GM19238 (cell line): ENCODE measurements at regions not wholly inside any gene's neighbourhood (a gene's known extent, or its start where the extent isn't known, plus 50 kb on each side); places are given as distances from the start of the nearest gene placed in this dataset.
A peak's percentile ranks its signal among the peaks of the same experiment; 100 is the strongest.
"Not testable (repeated sequence)": the region's sequence is repeated elsewhere in the genome, so short reads cannot be mapped to it uniquely, and the experiment has no call there.

Source experiments
- DNase-seq: peaks from one replicate; pipeline ENCODE4 v3.0.0; 2011; ENCODE audit warnings: low spot score; ENCODE audit not compliant: insufficient read length

DNA sequence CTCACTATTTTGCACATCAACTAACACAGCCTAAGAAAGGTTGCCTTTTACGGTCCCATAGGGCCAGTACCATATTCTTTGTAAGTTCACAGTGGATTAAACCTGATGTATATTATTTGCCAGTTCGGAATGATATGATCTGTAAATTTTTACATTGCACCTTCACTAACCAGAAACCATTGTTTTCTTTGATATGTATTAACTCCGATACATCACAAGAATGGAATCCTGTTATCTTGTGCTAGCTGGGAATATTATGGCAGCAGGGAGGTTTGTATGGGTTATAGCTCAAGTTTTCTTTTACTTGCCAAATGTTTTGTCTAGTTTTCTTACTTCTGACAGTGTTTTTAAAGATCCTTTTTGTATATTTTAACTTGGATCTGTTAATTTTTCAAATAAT, 51.4 kb upstream of the S1PR1 start:
- DNase-seq, result no peak

DNA sequence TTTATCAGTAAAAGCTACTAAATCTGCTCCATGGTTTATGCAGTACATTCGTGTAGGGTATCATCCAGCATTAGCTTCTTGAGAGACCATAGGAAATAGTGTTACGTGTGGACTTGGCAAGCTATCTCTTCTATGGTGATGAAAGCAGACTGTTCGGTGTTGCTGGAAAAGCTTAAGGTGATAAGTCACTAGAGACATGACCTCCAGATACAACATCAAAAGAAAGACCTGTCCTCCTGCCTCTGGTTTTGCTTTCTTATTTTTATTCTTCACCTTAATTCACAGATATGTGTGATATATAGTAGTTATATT, 53.5 kb upstream of the S1PR1 start:
- no peak for DNase-seq

DNA sequence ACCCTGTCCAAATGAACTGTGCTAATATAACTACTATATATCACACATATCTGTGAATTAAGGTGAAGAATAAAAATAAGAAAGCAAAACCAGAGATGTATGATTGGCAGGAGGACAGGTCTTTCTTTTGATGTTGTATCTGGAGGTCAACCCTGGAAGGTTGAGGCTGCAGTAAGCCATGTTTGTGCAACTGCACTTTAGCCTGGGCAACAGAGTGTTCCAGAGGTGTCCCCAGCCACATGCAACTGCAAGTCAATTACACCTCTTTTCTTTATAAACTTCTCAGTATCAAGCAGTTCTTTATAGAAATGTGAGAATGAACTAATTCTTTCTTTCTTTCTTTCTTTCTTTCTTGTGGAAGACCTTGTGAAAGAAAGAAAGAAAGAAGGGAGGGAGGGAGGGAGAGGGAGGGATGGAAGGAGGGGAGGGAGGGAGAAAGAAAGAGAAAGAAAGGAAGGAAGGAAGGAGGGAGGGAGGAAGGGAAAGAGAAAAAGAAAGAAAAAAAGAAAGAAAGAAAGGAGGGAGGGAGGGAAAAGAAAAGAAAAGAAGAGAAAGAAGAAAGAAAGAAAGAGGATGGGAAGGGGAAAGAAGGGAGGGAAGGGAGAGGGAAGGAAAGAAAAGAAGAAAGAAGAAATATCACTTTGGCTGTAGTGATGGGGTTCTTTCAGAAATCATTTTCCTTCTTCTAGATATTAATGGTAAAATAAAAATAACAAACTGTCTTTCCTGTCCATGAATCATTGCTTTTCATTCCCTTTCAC, 54.0 kb upstream of the S1PR1 start:
- no peak for DNase-seq

DNA sequence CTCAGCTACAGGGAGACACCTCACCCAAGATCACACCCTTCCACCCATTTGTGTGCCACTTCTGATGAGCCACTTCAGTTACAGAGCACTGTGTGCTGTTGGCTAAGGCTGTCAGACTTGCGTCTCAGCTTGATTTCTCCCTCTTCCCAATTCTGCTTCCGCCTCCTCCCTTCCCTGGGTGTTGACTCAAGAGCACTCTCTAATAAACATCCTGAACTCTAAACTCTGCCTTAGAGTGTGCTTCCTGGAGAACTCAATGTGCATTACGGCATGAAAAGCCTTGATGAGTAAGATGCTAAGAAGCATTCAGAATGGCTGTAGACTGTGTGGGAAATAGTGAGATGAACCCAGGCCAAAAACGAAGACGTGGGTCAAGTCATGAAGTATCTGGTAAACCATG, 54.9 kb upstream of the S1PR1 start:
- no peak for DNase-seq

DNA sequence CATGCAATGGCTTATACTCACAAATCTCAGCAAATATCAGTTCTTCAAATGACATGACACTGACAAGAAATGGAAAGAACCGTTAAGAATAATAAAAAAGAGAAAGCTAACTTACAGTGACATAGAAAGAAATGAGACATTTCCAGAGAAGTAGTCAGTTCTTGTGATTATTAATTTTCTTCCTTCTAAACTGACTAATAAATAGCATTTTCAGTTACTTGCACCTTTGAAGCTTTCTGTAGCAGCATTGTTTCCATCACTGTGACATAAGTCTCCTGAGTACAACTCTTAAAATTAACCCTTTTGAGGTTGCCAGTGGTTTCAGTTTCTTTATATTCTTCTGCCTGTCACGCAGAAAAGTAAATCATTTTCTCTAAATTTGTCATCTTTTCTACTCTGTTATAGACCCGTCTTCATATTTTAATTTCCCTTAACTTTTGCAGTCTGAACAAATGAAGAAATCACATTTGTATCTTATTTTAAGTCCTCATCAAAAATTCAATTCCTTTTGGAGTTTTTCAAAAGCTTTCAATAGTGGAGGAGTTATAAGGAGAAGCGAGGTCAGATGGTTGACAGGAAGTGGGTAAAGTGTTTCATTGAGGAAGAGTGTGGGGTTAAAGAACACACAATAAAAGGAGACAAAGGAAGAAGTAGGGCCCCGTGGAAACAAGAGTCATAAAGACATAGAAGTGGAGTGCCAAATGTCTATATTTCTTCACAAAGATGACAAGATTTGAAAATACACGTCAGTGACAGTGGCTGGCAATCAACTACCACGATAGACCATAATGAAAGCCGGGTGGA, 57.9 kb upstream of the S1PR1 start:
- peak; percentile 28 for DNase-seq

DNA sequence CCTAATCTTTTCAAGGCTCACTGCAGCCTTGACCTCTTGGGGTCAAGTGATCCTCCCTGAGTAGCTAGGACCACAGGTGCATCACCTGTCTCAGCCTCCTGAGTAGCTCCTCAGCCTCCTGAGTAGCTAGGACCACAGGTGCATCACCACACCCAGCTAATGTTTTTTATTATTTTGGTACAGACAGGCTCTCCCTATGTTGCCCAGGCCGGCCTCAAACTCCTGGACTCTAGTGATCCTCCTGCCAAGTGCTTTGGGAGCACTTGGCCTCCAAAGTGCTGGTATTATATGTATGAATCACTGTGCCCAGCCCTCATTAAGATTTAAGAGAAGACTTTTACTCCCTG, 58.5 kb upstream of the S1PR1 start:
- DNase-seq, result no peak

DNA sequence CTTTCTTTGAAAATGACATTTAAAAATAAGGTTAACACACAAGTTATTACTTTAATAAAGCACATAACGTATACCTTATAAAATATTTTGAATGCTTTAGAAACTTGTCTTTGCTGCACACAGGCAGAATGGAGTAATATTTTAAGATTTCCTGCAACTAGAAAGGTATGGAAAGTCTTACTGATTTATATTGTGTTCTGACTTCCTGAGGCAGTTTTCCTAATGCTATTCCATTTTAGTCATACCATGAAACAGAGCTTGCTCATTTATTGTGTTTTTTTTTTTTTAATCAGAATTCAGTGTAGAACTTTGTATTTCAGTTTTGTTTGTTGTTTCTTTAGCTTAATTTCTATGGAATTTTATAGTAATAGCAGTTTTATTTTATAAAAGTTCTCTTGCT, 60.9 kb upstream of the S1PR1 start:
- DNase-seq, result no peak

DNA sequence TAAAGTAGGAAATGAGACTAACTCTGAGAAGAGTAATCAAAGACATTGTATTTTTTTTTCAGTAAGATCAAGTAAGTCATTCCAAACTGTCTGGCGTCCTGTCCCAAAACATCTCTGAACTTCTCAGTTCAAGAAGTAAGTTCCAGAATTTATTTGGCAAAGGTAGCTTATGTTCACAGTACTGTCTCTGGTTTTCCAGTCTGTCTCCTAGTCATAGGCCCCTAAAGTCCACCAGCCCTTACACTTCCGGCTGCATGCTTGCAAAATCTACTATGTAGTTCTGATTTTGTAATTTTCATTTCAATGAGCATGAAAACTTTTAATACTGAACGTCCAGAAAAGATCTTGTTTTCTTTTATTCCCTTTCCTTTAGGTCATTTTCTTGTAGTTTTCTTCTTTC, 61.4 kb upstream of the S1PR1 start:
- no peak for DNase-seq

DNA sequence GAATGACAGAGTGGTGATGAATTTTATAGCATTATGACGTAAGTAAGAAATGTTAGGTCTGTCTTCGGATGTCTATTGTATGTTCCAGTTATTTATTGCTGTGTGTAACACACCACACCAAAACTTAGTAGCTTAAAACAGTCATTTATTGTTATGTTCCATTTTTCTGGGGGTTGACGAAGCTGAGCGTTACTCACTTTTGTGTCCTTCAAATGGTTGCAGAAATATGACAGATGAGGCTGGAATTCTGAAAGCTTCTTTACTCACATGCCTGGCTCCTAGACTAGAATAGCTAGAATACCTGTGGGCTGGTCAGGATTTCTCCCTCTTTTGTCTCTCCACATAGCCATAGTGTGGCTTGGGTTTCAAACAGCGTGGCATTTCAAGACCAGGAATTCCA, 62.1 kb upstream of the S1PR1 start:
- DNase-seq, result no peak

DNA sequence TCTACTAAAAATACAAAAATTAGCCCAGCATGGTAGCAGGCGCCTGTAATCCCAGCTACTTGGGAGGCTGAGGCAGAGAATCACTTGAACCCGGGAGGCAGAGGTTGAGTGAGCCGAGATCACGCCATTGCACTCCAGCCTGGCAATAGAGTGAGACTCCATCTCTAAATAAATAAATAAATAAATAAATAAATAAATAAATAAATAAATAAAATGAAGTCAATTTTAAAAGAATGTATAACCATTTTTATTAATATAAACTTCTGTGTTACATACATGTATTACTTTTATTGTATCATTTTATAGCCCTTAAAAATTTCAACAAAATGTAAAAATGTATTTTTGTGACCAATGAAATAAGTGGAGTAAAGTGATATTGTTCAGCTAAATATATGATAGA, 62.5 kb upstream of the S1PR1 start:
- DNase-seq, result not testable (repeated sequence)

DNA sequence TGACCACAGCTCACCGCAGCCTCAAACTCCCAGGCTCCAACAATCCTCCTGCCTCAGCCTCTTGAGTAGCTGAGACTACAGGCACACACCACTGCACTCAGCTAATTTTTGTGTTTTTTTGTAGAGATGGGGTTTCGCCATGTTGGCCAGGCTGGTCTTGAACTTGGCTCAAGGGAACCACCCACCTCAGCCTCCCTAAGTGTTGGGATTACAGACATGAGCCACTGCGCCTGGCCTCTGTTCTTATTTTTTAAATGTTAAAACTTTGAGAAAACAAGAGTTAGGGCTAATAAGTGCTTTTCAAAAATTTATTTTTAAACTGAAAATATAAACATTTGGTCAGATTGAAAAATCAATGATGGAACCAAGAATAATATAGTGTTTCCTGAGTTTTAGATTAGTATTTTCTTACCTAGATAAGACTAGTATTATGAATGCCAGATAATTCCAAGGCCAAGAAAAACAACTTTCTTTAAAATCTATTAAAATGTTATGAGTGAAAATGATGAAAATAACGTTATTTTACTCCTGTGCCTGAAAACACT, 66.2 kb upstream of the S1PR1 start:
- DNase-seq, result no peak

DNA sequence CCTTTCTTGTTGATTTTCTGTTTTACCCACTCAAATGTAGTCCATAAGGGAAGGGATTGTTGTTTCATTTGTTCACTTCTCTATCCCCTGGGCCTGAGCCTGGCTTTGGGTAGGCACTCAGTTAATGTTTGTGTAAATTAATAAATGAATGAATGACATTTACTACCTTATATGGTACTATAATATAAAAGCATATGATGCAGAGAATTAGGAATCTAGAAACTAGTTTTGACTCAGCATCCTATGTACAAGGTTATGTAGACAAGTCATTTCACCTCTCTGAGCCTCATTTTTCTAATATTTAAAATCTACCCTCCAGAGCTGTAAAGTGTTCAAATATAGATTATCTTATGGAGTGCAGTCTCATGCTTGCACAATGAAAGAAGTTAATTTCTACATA, 68.9 kb upstream of the S1PR1 start:
- no peak for DNase-seq

DNA sequence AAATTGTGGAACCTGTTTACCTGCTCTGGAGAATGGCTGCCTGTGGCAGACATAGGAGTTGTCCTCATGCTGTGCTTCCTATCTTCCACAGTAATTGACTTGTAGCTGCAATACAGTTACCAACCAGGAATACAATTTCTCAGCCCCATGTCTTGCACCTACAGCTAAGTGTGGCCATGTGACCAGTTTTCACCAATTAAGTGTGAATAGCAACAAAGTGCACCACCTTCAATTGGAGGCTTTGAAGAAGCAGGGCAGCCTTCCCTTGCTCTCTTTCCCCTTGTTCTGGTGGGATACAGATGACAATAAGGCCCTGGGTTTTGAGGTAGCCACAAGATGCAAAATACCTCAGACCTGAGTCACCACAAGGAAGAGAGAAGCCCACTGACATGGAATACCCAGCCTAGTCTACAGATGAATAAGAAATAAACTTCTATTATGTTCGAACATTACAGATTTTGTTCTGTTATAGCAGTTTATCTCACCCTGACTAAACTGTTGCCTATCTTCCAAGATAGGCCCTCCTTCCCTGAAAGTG, 70.2 kb upstream of the S1PR1 start:
- DNase-seq, result no peak

DNA sequence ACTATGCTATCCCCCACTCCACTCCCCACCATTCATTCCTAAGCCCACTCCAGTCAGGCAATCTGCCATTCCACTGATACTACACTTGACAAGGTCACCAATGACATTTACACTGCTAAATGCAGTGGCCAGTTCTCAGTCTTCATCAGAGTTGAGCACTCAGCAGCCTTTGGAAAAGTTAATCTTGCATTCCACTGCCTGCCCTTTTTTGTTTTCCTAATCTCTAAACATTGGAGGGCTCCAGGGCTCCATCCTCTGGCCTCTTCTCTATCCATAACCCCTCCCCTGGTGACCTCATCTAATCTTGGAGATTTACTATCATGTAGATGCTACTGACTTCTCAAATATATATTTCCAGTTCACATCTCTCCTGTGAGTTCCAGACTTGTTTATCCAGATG, 70.9 kb upstream of the S1PR1 start:
- no peak for DNase-seq

DNA sequence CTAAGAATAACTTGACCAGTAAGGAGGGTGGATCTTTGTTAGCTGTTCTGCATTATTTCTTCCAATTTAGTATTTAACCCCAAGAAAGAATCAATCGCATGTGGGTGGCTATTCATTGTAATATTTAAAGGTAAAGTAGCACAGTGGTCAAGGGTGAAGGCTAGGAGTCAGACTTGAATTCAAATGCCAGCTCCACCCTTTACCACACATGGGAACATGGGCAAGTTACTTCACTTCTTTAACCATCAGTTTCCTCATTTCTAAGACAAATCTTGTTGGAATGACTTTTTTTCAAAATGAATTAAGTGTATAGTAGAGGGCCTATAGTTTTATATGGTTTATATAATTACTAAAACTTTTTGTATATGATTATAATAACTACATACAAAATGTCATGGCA, 71.3 kb upstream of the S1PR1 start:
- DNase-seq, result no peak

DNA sequence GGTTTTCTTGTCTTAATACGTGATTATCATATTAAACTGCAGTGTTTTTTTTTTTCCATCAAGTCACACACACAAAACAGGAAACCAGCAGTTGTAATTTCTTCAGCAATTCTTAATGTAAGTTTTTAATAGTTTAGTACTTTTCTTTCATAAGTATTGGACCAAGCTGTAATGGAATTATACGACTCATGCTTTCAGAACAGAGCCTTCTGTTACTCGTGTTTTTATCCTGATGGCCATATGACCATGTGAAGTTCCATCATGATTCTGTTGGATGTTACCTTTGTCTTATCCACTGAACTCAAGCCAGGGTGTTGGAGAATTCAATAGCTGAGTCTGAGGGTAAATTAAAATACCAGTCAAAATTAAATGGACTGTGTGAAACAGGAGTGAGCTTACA, 72.0 kb upstream of the S1PR1 start:
- DNase-seq, result no peak

DNA sequence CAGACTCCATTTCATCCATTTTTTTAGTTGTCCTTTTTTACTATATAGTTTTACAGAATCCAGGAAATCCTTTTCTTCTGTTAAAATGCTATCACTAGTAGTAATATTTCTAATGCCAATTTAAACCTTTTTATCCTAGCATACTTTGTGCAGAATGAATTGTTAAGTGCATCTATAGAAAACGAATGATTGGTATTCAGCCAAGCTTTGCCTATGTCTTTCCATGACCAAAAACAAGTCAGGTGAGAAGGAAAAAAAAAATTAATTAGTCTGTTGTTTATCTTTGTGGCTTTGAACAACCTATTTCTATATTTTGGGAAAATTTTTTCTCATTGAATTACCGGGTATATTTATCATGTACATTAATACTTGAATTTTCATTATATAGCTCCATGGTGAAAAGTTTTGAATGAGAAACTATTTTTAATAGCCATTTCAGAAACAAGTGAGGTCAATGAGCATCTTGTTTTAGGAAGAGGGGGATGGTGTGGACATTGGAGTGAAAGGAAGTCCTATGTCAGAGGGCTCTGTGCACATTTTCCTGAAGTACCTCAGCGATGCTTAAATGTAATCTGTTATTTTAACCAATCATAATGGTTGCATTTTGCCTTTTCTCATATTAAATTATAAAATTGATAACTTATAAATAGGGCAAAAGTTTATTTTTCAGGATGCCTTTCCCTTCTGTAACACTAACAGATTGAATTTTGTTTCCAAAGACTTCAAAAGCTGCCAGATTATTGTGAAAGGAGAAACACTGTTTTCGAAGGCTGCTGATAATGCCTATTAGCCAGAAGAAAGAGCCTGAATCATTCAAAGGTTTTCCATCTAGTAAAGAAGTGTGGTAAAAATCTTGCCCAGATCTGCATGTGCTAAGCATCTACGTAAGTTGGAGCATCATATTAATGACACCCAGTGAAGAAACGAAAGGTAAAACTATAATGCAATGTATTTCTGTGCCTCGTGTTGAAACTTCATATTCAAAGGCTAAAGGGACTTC, 73.8 kb upstream of the S1PR1 start:
- no peak for DNase-seq

DNA sequence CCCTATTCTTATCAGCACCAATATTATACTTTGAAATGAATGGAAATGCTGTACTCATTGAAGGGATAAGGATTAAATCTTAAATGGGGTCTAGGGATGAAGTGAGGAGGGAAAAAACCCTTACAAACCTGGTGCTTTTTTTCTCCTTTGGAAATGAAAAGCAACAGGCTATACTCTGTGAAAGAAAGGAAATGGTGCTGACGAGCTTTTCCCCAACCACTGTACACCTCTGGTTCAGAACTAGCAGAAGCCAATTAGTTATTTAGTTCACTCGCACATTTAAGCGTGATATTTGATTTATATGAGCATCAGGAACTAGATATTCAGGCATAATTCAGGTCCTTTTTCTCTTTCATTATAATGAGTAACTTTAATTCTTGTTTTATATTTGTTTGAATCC, 74.5 kb upstream of the S1PR1 start:
- no peak for DNase-seq

DNA sequence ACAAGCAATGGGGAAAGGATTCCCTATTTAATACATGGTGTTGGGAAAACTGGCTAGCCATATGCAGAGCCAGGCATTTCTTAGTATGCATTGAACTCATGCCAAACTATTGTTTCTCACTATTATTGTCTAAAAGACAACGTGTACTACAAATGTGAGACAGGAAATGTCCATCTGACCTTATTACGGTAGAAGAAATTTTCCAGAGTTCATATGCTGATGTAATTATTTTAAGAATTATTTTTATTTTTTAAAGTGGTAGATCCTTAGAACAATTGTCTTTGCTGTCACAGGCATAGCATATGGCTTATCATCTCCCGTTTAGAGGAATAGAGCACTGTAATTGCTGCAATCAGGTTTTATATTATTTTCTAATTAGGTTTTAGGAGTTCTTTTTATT, 75.2 kb upstream of the S1PR1 start:
- DNase-seq, result no peak

DNA sequence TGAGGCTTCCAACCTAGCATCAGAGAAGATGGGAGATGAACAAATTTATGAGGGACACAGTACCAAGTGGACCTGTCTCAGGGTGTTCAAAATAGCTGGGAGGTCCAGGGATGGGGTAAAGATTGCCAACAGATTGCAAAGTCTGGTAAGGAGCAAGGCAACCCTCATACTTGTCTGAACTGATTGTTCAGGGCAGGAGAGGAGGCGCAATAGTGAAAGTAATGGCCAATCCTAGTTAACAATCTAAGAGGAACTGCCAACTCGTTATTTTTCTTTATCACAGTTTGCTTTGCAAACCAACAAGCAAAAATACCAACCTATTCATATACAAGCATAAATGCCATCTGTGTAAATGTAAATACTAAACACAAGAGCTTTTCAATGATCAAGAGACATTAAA, 78.4 kb upstream of the S1PR1 start:
- DNase-seq, result no peak

DNA sequence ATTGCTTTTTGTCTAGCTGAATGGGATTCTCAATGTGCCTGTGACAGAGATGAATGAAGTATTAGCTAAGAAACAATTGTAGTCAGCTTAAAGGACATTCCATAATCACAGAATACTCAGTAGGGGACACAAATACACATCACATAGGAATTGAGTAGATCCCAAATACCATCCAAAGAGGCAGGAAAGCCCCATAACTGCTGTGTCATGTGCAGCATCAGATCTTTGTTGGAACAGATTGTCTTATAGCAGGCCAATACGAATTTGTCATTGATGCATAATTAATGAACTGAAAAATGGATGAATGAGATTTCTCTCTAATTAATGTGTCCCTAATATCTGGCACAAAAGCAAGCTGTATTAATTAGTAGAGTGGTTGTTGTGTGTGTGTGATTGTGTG, 82.3 kb upstream of the S1PR1 start:
- DNase-seq, result no peak

DNA sequence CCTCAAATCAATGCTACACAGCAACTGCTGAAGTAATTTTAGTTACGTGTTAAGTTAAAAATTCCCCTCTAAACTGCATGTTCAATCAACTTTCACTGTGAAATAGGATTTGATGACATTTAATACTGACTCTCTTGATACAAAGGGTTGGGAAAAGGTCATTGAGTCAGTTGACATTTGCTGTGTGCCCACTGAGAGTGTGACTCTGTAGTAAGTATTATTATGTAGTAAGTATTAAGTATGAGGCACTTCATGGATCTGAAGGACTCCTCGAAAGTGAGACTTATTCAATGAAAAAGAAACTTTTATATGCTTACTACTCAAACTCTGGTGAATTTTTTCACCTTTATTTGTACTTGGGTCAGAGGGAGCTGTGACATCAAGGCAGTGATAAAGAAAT, 83.1 kb upstream of the S1PR1 start:
- DNase-seq, result no peak
